ENCODE measurements at regions not wholly inside any gene's neighbourhood (a gene's known extent, or its start where the extent isn't known, plus 50 kb on each side); places are given as distances from the start of the nearest gene placed in this dataset.

GRCh38 chr10:119996944-119997343 lies 104.4 kb downstream of the SEC23IP start:
- no peak for DNase-seq (ENCODE audit: low read depth)
- TF ChIP-seq CTCF (conservative IDR thresholded peaks at IDR 0.05; ENCODE audit: control insufficient read depth, insufficient read depth, low read depth, low read length): no peak
- H3K4me3 ChIP-seq (ENCODE audit: control insufficient read depth, low read depth, low read length): no peak overlapping the region

- TF ChIP-seq CTCF (conservative IDR thresholded peaks at IDR 0.05; ENCODE audit: control insufficient read depth, insufficient read depth, low read depth, low read length): no peak
- H3K4me3 ChIP-seq (ENCODE audit: control insufficient read depth, low read depth, low read length): no peak overlapping the region
- DNase-seq (ENCODE audit: low read depth): no peak
Observed at GRCh38 chr10:119997429-119997828, 104.9 kb downstream of the SEC23IP start.

- no peak for TF ChIP-seq CTCF (conservative IDR thresholded peaks at IDR 0.05; ENCODE audit: control insufficient read depth, insufficient read depth, low read depth, low read length)
- DNase-seq (ENCODE audit: low read depth): no peak
- no peak overlapping the region for H3K4me3 ChIP-seq (ENCODE audit: control insufficient read depth, low read depth, low read length)
Observed at GRCh38 chr10:120002785-120003184, 110.3 kb downstream of the SEC23IP start.

GRCh38 chr10:120005207-120006201 lies 113.0 kb downstream of the SEC23IP start:
- no peak overlapping the region for H3K4me3 ChIP-seq (ENCODE audit: control insufficient read depth, low read depth, low read length)
- TF ChIP-seq CTCF (conservative IDR thresholded peaks at IDR 0.05; ENCODE audit: control insufficient read depth, insufficient read depth, low read depth, low read length): no peak
- no peak for DNase-seq (ENCODE audit: low read depth)

GRCh38 chr10:120007261-120007660 lies 114.7 kb downstream of the SEC23IP start:
- no peak for TF ChIP-seq CTCF (conservative IDR thresholded peaks at IDR 0.05; ENCODE audit: control insufficient read depth, insufficient read depth, low read depth, low read length)
- DNase-seq (ENCODE audit: low read depth): no peak
- no peak overlapping the region for H3K4me3 ChIP-seq (ENCODE audit: control insufficient read depth, low read depth, low read length)

GRCh38 chr10:120011359-120012130 lies 119.0 kb downstream of the SEC23IP start:
- DNase-seq (ENCODE audit: low read depth): no peak
- TF ChIP-seq CTCF (conservative IDR thresholded peaks at IDR 0.05; ENCODE audit: control insufficient read depth, insufficient read depth, low read depth, low read length): no peak
- H3K4me3 ChIP-seq (ENCODE audit: control insufficient read depth, low read depth, low read length): no peak overlapping the region

Measured in fibroblast of mammary gland (primary cell).